Small intestine (tissue), 7 donors: ENCODE measurements at regions not wholly inside any gene's neighbourhood (a gene's known extent, or its start where the extent isn't known, plus 50 kb on each side); places are given as distances from the start of the nearest gene placed in this dataset.

ENCODE experiments used
- DNase-seq, 2 donors: peaks; one replicate each; pipeline versions ENCODE4 v3.0.0 to v3.0.0-alpha.2; 2013
- FAIRE-seq: peaks from 2 replicates; lab custom pipeline; 2012; peaks lifted over from hg19 to GRCh38; lab: Jason Lieb, UNC
- H3K27ac ChIP-seq, 3 donors: one replicate each; pipeline ENCODE4 v1.5.1; 2013; ENCODE audit warnings: low read length in 2 of 3, mild to moderate bottlenecking in 2 of 3, control low read depth in 1 of 3, inconsistent platforms in 1 of 3, low read depth in 1 of 3, moderate library complexity in 1 of 3
- H3K27me3 ChIP-seq, 3 donors: one replicate each; pipeline ENCODE4 v1.6.1; 2013; ENCODE audit warnings: low read length in 3 of 3, inconsistent platforms in 1 of 3; ENCODE audit not compliant: control insufficient read depth in 3 of 3, insufficient read depth in 3 of 3
- H3K36me3 ChIP-seq, 3 donors: one replicate each; pipeline ENCODE4 v1.6.1; 2013; ENCODE audit warnings: low read length in 3 of 3, inconsistent platforms in 1 of 3, low read depth in 1 of 3, mild to moderate bottlenecking in 1 of 3, moderate library complexity in 1 of 3; ENCODE audit not compliant: control insufficient read depth in 3 of 3, insufficient read depth in 2 of 3
- H3K4me1 ChIP-seq, 3 donors: one replicate each; pipeline ENCODE4 v1.6.1; 2013; ENCODE audit warnings: low read length in 2 of 3, inconsistent platforms in 1 of 3, low read depth in 1 of 3, mild to moderate bottlenecking in 1 of 3, moderate library complexity in 1 of 3; ENCODE audit not compliant: control insufficient read depth in 3 of 3, insufficient read depth in 2 of 3
- H3K4me3 ChIP-seq, 3 donors: one replicate each; pipeline ENCODE4 v1.5.1; 2013; ENCODE audit warnings: low read length in 3 of 3, control low read depth in 1 of 3, inconsistent platforms in 1 of 3, low read depth in 1 of 3, mild to moderate bottlenecking in 1 of 3, moderate library complexity in 1 of 3
- H3K9me3 ChIP-seq, 2 donors: one replicate each; pipeline ENCODE4 v1.6.1; 2013; ENCODE audit warnings: low read depth in 1 of 2, low read length in 1 of 2; ENCODE audit not compliant: control insufficient read depth in 2 of 2, insufficient read depth in 1 of 2
- WGBS, 3 donors: extraction: QIAGEN DNeasy Blood & Tissue Kit; methylation state at CpG; one replicate each; pipeline ENCODE4 v1.1.7; 2013; 5-methylcytosine and 5-hydroxymethylcytosine counted together
- donor health status: healthy with polysubstance abuse.
- donor health status: control.
- donor health status: control.
- donor health status: Bipolar disorder and iron deficiency.
- donor health status: healthy.

GRCh38 chr6:79841577-79842375 lies 105.6 kb downstream of the ELOVL4 start:
- 57 to 64% (median 64%) methylated on average over 4 of the region's 4 CpGs for WGBS, 3 donors
- H3K36me3 ChIP-seq, result no peaks in the 10 kb centered on the region
- no peak overlapping the region for H3K27ac ChIP-seq
- H3K27me3 ChIP-seq, result no peaks in the 10 kb centered on the region
- H3K4me1 ChIP-seq, result no peaks in the 10 kb centered on the region
- FAIRE-seq (no peak), DNase-seq (no peak)
- H3K4me3 ChIP-seq, result no peak overlapping the region
- peaks cover 0 to 3% of the 10 kb centered on the region in 2 donors for H3K9me3 ChIP-seq

GRCh38 chr6:79838851-79839250 lies 108.5 kb downstream of the ELOVL4 start:
- Histone ChIP-seq H3K27ac (no peak overlapping the region), H3K4me3 (no peak overlapping the region), H3K4me1 (no peaks in the 10 kb centered on the region), H3K9me3 (peaks cover 0 to 3% of the 10 kb centered on the region in 2 donors), H3K27me3 (peaks cover 0 to 3% (median 0%) of the 10 kb centered on the region in 3 donors), H3K36me3 (no peaks in the 10 kb centered on the region)
- FAIRE-seq, result no peak
- no peak for DNase-seq

GRCh38 chr6:79833964-79834284 lies 113.4 kb downstream of the ELOVL4 start:
- Histone ChIP-seq H3K4me1 (no peaks in the 10 kb centered on the region), H3K4me3 (no peak overlapping the region), H3K27me3 (peaks cover 0 to 3% (median 0%) of the 10 kb centered on the region in 3 donors), H3K9me3 (no peaks in the 10 kb centered on the region), H3K27ac (no peak overlapping the region), H3K36me3 (no peaks in the 10 kb centered on the region)
- DNase-seq, result no peak
- no peak for FAIRE-seq
- WGBS, 3 donors, result 67 to 79% (median 73%) methylated on average over 3 of the region's 3 CpGs

- peaks cover 0 to 3% (median 0%) of the 10 kb centered on the region in 3 donors for H3K27me3 ChIP-seq
- WGBS, 3 donors, result 45 to 62% (median 55%) methylated on average over 2 of the region's 2 CpGs
- no peaks in the 10 kb centered on the region for H3K36me3 ChIP-seq
- no peak overlapping the region for H3K4me3 ChIP-seq
- H3K4me1 ChIP-seq, result no peaks in the 10 kb centered on the region
- no peak overlapping the region for H3K27ac ChIP-seq
- FAIRE-seq (no peak), DNase-seq (no peak)
- no peaks in the 10 kb centered on the region for H3K9me3 ChIP-seq
Observed at GRCh38 chr6:79833264-79833963, 113.9 kb downstream of the ELOVL4 start.

GRCh38 chr6:79832723-79833122 lies 114.6 kb downstream of the ELOVL4 start:
- no peaks in the 10 kb centered on the region for H3K4me1 ChIP-seq
- FAIRE-seq (no peak), DNase-seq (no peak)
- H3K27ac ChIP-seq, result no peak overlapping the region
- peaks cover 0 to 3% (median 0%) of the 10 kb centered on the region in 3 donors for H3K27me3 ChIP-seq
- no peaks in the 10 kb centered on the region for H3K36me3 ChIP-seq
- WGBS, 3 donors, result 12 to 45% (median 28%) methylated on average over 2 of the region's 2 CpGs
- H3K9me3 ChIP-seq, result no peaks in the 10 kb centered on the region
- H3K4me3 ChIP-seq, result no peak overlapping the region

- Histone ChIP-seq H3K9me3 (no peaks in the 10 kb centered on the region), H3K27ac (no peak overlapping the region), H3K4me1 (no peaks in the 10 kb centered on the region), H3K27me3 (no peaks in the 10 kb centered on the region), H3K4me3 (no peak overlapping the region), H3K36me3 (no peaks in the 10 kb centered on the region)
- FAIRE-seq, result no peak
- 49 to 57% (median 55%) methylated on average over 2 of the region's 2 CpGs for WGBS, 3 donors
- DNase-seq, result no peak
Observed at GRCh38 chr6:79824202-79824601, 123.2 kb downstream of the ELOVL4 start.

GRCh38 chr6:79821859-79822258 lies 125.5 kb downstream of the ELOVL4 start:
- DNase-seq, result no peak
- Histone ChIP-seq H3K9me3 (no peaks in the 10 kb centered on the region), H3K4me1 (no peaks in the 10 kb centered on the region), H3K27ac (no peak overlapping the region), H3K27me3 (no peaks in the 10 kb centered on the region), H3K36me3 (no peaks in the 10 kb centered on the region), H3K4me3 (no peak overlapping the region)
- FAIRE-seq, result no peak
- WGBS, 3 donors, result 18 to 55% (median 30%) methylated on average over 3 of the region's 3 CpGs

- 92 to 94% (median 92%) methylated on average over 3 of the region's 3 CpGs for WGBS, 3 donors
- Histone ChIP-seq H3K4me3 (no peak overlapping the region), H3K27me3 (no peaks in the 10 kb centered on the region), H3K4me1 (no peaks in the 10 kb centered on the region), H3K36me3 (no peaks in the 10 kb centered on the region), H3K27ac (no peak overlapping the region), H3K9me3 (no peaks in the 10 kb centered on the region)
- DNase-seq (no peak), FAIRE-seq (no peak)
Observed at GRCh38 chr6:79818471-79818870, 128.9 kb downstream of the ELOVL4 start.
